NCI-H146 treated with DMSO at 0.1 percent for 48 hours (cell line): ENCODE measurements at regions not wholly inside any gene's neighbourhood (a gene's known extent, or its start where the extent isn't known, plus 50 kb on each side); places are given as distances from the start of the nearest gene placed in this dataset.

Experiments
- DNase-seq: peaks from one replicate; lab custom pipeline; 2025; ENCODE audit not compliant: unreplicated experiment; lab: John Stamatoyannopoulos, UW

- no peak for DNase-seq
These were observed 721.6 kb upstream of the ARGLU1 start for GRCh38 chr13:107289540-107289939.

- no peak for DNase-seq
These were observed 716.2 kb upstream of the ARGLU1 start for GRCh38 chr13:107284173-107284572.

GRCh38 chr13:107277911-107278310, 710.0 kb upstream of the ARGLU1 start:
- DNase-seq: no peak

- no peak for DNase-seq
These were observed 709.0 kb upstream of the ARGLU1 start for GRCh38 chr13:107276936-107277335.

GRCh38 chr13:107275945-107276614, 708.1 kb upstream of the ARGLU1 start:
- no peak for DNase-seq

GRCh38 chr13:107275312-107275711, 707.4 kb upstream of the ARGLU1 start:
- DNase-seq: no peak

- no peak for DNase-seq
These were observed 703.3 kb upstream of the ARGLU1 start for GRCh38 chr13:107271227-107271626.

- DNase-seq: no peak
These were observed 698.7 kb upstream of the ARGLU1 start for GRCh38 chr13:107266657-107267056.

GRCh38 chr13:107258599-107259187, 690.8 kb upstream of the ARGLU1 start:
- DNase-seq: no peak

GRCh38 chr13:107254392-107254791, 686.5 kb upstream of the ARGLU1 start:
- DNase-seq: no peak

- DNase-seq: no peak
These were observed 684.5 kb upstream of the ARGLU1 start for GRCh38 chr13:107252428-107252827.

- DNase-seq: no peak
These were observed 684.1 kb upstream of the ARGLU1 start for GRCh38 chr13:107252021-107252420.

- no peak for DNase-seq
These were observed 683.4 kb upstream of the ARGLU1 start for GRCh38 chr13:107251341-107251740.

GRCh38 chr13:107250628-107251027, 682.7 kb upstream of the ARGLU1 start:
- no peak for DNase-seq

- no peak for DNase-seq
These were observed 676.3 kb upstream of the ARGLU1 start for GRCh38 chr13:107244241-107244640.

- no peak for DNase-seq
These were observed 674.2 kb upstream of the ARGLU1 start for GRCh38 chr13:107242138-107242537.

GRCh38 chr13:107241381-107241780, 673.4 kb upstream of the ARGLU1 start:
- DNase-seq: no peak

GRCh38 chr13:107239213-107239612, 671.3 kb upstream of the ARGLU1 start:
- no peak for DNase-seq

- DNase-seq: no peak
These were observed 670.5 kb upstream of the ARGLU1 start for GRCh38 chr13:107238262-107238981.

GRCh38 chr13:107234319-107235073, 666.6 kb upstream of the ARGLU1 start:
- DNase-seq: no peak

- no peak for DNase-seq
These were observed 665.6 kb upstream of the ARGLU1 start for GRCh38 chr13:107233541-107233940.

- no peak for DNase-seq
These were observed 664.0 kb upstream of the ARGLU1 start for GRCh38 chr13:107231944-107232343.
